ENCODE measurements at regions not wholly inside any gene's neighbourhood (a gene's known extent, or its start where the extent isn't known, plus 50 kb on each side); places are given as distances from the start of the nearest gene placed in this dataset.

DNA sequence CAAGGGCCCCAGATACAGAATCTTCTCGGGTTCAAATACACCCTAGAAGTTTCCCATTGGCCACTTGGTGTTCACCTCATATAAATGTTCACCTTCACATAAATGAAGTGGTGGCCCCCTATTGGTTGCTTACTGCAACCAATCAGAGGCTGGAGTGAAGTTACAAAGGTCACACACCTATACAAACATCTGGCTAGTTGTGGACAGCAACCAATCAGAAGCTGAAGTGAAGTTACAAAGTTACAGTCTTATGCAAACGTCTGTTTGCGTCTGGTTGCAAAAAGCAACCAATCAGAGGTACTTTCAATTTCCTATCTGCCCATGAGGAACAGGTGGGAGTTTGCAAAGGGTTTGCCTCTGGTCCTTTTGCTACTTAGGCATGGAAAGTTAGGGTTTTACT is 206.5 kb upstream of the BMP2 start:
- TF ChIP-seq CTCF (IDR thresholded peaks at IDR 0.05; ENCODE audit: borderline replicate concordance, extremely low read depth, low read length, poor library complexity, severe bottlenecking) (no peak), EZH2 (IDR thresholded peaks at IDR 0.05; ENCODE audit: borderline replicate concordance, low read depth, low read length, severe bottlenecking) (no peak)

Measured in DND-41 (cell line).